CD4-positive, alpha-beta T cell treated with Interleukin-6 at 100 ng/mL for 8 hours (primary cell): ENCODE measurements at regions not wholly inside any gene's neighbourhood (a gene's known extent, or its start where the extent isn't known, plus 50 kb on each side); places are given as distances from the start of the nearest gene placed in this dataset.
A peak's percentile ranks its signal among the peaks of the same experiment; 100 is the strongest.

ENCODE experiments used
- DNase-seq: peaks from one replicate; pipeline ENCODE4 v3.0.0-alpha.2; 2020; ENCODE audit warnings: mixed read lengths, low spot score

- DNase-seq = peak; percentile 45
Measured at GRCh38 chr4:184310171-184310567, 92.5 kb upstream of the ENPP6 start.

- DNase-seq = no peak
Measured at GRCh38 chr4:184309241-184310170, 91.8 kb upstream of the ENPP6 start.

- DNase-seq = no peak
Measured at GRCh38 chr4:184306949-184307348, 89.3 kb upstream of the ENPP6 start.

- DNase-seq = no peak
Measured at GRCh38 chr4:184306470-184306869, 88.8 kb upstream of the ENPP6 start.

GRCh38 chr4:184300816-184301215, 83.1 kb upstream of the ENPP6 start:
- DNase-seq = no peak

- DNase-seq = no peak
Measured at GRCh38 chr4:184298254-184298653, 80.6 kb upstream of the ENPP6 start.

GRCh38 chr4:184295206-184295605, 77.5 kb upstream of the ENPP6 start:
- no peak for DNase-seq

GRCh38 chr4:184294606-184295133, 77.0 kb upstream of the ENPP6 start:
- no peak for DNase-seq

GRCh38 chr4:184293552-184293951, 75.9 kb upstream of the ENPP6 start:
- no peak for DNase-seq

GRCh38 chr4:184292877-184293276, 75.2 kb upstream of the ENPP6 start:
- no peak for DNase-seq

GRCh38 chr4:184292465-184292867, 74.8 kb upstream of the ENPP6 start:
- DNase-seq = no peak

GRCh38 chr4:184289179-184289535, 71.5 kb upstream of the ENPP6 start:
- DNase-seq = no peak

GRCh38 chr4:184288451-184289178, 70.9 kb upstream of the ENPP6 start:
- no peak for DNase-seq

GRCh38 chr4:184287697-184288255, 70.1 kb upstream of the ENPP6 start:
- no peak for DNase-seq

GRCh38 chr4:184286358-184286757, 68.7 kb upstream of the ENPP6 start:
- DNase-seq = no peak

GRCh38 chr4:184284742-184285141, 67.1 kb upstream of the ENPP6 start:
- no peak for DNase-seq

- no peak for DNase-seq
Measured at GRCh38 chr4:184284336-184284690, 66.6 kb upstream of the ENPP6 start.

GRCh38 chr4:184283659-184284335, 66.1 kb upstream of the ENPP6 start:
- DNase-seq = no peak

- DNase-seq = no peak
Measured at GRCh38 chr4:184282895-184283654, 65.4 kb upstream of the ENPP6 start.

- DNase-seq = peak; percentile 63
Measured at GRCh38 chr4:184282251-184282713, 64.6 kb upstream of the ENPP6 start.
